ENCODE measurements at regions not wholly inside any gene's neighbourhood (a gene's known extent, or its start where the extent isn't known, plus 50 kb on each side); places are given as distances from the start of the nearest gene placed in this dataset.

DNA sequence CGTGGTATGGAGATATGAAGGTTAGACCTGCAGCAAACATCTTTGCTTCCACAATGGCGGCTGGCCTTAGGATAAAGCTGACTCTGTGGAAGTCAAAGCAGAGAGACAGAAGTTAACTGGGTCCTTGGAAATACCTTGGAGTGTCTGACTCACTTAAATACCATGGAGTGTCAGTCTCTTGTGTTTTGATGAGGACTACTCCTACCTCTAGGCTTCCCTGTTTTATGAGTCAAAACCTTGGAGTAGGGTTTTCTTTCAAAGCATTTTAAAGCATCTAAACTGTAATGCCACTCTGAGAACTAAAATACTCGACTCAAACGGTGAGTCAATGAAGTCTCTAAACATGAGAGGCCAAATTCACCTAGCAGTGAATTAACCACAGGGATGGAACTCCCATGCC lies 329.1 kb downstream of the SAMD5 start:
- WGBS, 2 experiments (ENCODE audit: extremely low coverage in 1 of 2, insufficient coverage in 1 of 2, insufficient read length in 1 of 2, insufficient replicate concordance in 2 of 2, low coverage in 1 of 2, low lambda C conversion rate in 2 of 2, missing lambda C conversion rate in 1 of 2): 94% methylated on average over 4 of the region's 4 CpGs; no CpG with 5 or more reads in 1 of the 2 experiments
- Histone ChIP-seq H4K20me1 (replicated peaks in 1 of 2; ENCODE audit: control insufficient read depth in 1 of 2, insufficient read depth in 2 of 2, low read length in 2 of 2) (no peaks in the 10 kb centered on the region), H2AFZ (ENCODE audit: low read length) (no peak overlapping the region), H3K9me3 (ENCODE audit: insufficient read depth in 2 of 2, low read depth in 1 of 2, low read length in 1 of 2) (no peaks in the 10 kb centered on the region), H2BK120ac (replicated peaks; ENCODE audit: low read depth, low read length) (no peak overlapping the region), H2BK5ac (ENCODE audit: low read depth, low read length) (no peak overlapping the region), H3K18ac (ENCODE audit: extremely low read depth, low read length) (no peak overlapping the region), H3K4me2 (ENCODE audit: insufficient read depth in 1 of 2, low read depth in 2 of 2, low read length in 2 of 2) (no peak overlapping the region), H3K23ac (ENCODE audit: insufficient read length) (no peak overlapping the region), H2BK12ac (ENCODE audit: low read depth, low read length) (no peak overlapping the region), H2BK15ac (ENCODE audit: low read length) (no peak overlapping the region), H4K5ac (ENCODE audit: insufficient read length, low read depth, low read length) (no peak overlapping the region), H3K23me2 (ENCODE audit: low read depth, low read length) (no peaks in the 10 kb centered on the region), H3K14ac (ENCODE audit: insufficient read length) (no peak overlapping the region), H3K27me3 (replicated peaks in 1 of 4; ENCODE audit: control insufficient read depth in 3 of 4, extremely low read depth in 1 of 4, insufficient read depth in 3 of 4, low read length in 3 of 4) (no peaks in the 10 kb centered on the region), H4K8ac (ENCODE audit: extremely low read depth, insufficient read depth, low read length) (no peak overlapping the region), H3K27ac (ENCODE audit: low read depth, low read length) (no peak overlapping the region), H3K4me3 (ENCODE audit: extremely low read depth in 1 of 4, insufficient read depth in 2 of 4, low read depth in 3 of 4, low read length in 4 of 4) (no peak overlapping the region), H2BK20ac (ENCODE audit: low read length) (no peak overlapping the region), H3K79me2 (ENCODE audit: control insufficient read depth in 1 of 2, insufficient read depth in 2 of 2, low read length in 2 of 2) (no peaks in the 10 kb centered on the region), H2AK5ac (ENCODE audit: low read depth, low read length) (no peak overlapping the region), H4K91ac (replicated peaks; ENCODE audit: insufficient read length, low read length) (no peak overlapping the region), H3K56ac (replicated peaks; ENCODE audit: insufficient read length, low read depth, low read length) (no peak overlapping the region), H3K79me1 (ENCODE audit: low read depth, low read length) (no peaks in the 10 kb centered on the region), H3K4me1 (replicated peaks in 1 of 4; ENCODE audit: control insufficient read depth in 3 of 4, insufficient read depth in 4 of 4, low read length in 3 of 4) (no peaks in the 10 kb centered on the region), H3K9ac (replicated peaks in 1 of 4; ENCODE audit: extremely low read depth in 1 of 4, low read depth in 3 of 4, low read length in 3 of 4) (no peak overlapping the region), H3K36me3 (ENCODE audit: control insufficient read depth in 2 of 4, insufficient read depth in 4 of 4, low read length in 3 of 4) (no peaks in the 10 kb centered on the region), H3K4ac (replicated peaks; ENCODE audit: insufficient read length, low read depth, low read length) (no peak overlapping the region)
- ChIA-PET CTCF (ENCODE audit: partially characterized antibody) (no interaction called here), POLR2A (ENCODE audit: partially characterized antibody) (no interaction called here)
- FAIRE-seq (no peak), DNase-seq (ENCODE audit: low read depth in 1 of 2, low spot score in 2 of 2) (no peak)
- TF ChIP-seq CHD2 (IDR thresholded peaks at IDR 0.05; ENCODE audit: low read length) (no peak), JUND (IDR thresholded peaks at IDR 0.05; ENCODE audit: low read length) (no peak), RFX5 (IDR thresholded peaks at IDR 0.05; ENCODE audit: borderline replicate concordance, low read depth, low read length) (no peak), POLR2AphosphoS5 (IDR thresholded peaks at IDR 0.05; ENCODE audit: low read depth, low read length) (no peak), CREB1 (IDR thresholded peaks at IDR 0.05) (no peak), MAFK (IDR thresholded peaks at IDR 0.05; ENCODE audit: low read depth, low read length) (no peak), RNF2 (IDR thresholded peaks at IDR 0.05; ENCODE audit: borderline replicate concordance, low read depth, low read length, missing control alignments, poor library complexity, severe bottlenecking) (no peak), FOSL1 (IDR thresholded peaks at IDR 0.05; ENCODE audit: insufficient read depth, low read depth, low read length) (no peak), ASH2L (IDR thresholded peaks at IDR 0.05; ENCODE audit: low read length) (no peak), KDM4A (IDR thresholded peaks at IDR 0.05; ENCODE audit: low read depth, low read length, severe bottlenecking) (no peak), SIX5 (IDR thresholded peaks at IDR 0.05; ENCODE audit: low read depth, low read length) (no peak), BRCA1 (IDR thresholded peaks at IDR 0.05; ENCODE audit: low read depth, low read length) (no peak), KDM1A (IDR thresholded peaks at IDR 0.05; ENCODE audit: borderline replicate concordance, low read length) (no peak)
- TF ChIP-seq, protein P1, sequence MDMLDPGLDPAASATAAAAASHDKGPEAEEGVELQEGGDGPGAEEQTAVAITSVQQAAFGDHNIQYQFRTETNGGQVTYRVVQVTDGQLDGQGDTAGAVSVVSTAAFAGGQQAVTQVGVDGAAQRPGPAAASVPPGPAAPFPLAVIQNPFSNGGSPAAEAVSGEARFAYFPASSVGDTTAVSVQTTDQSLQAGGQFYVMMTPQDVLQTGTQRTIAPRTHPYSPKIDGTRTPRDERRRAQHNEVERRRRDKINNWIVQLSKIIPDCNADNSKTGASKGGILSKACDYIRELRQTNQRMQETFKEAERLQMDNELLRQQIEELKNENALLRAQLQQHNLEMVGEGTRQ (IDR thresholded peaks at IDR 0.05; ENCODE audit: low read length): no peak

Measured in H1 (cell line).